ENCODE measurements at regions not wholly inside any gene's neighbourhood (a gene's known extent, or its start where the extent isn't known, plus 50 kb on each side); places are given as distances from the start of the nearest gene placed in this dataset.

DNA sequence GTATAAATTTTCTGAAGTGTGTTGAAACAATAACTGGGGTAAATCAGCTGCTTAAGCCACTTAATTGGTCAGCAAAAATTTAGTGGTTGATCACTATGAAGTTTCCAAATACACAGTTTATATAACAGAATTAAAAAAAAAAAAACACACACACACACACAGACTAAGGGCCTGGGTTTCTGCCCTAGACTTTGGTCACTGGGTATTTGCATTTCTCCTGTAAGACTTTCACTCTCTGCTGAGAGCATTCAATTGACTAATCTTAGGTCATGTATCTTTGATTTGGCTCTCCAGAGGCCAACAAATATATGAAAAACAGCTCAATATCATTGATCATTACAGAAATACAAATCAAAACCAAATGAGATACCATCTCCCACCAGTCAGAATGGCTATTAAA, 214.3 kb downstream of the KCNA4 start:
- no peaks in the 10 kb centered on the region for H3K36me3 ChIP-seq (ENCODE audit: low read length)
- no peaks in the 10 kb centered on the region for H3K9me3 ChIP-seq (ENCODE audit: insufficient read depth, low read length)
- no peaks in the 10 kb centered on the region for H3K79me2 ChIP-seq (ENCODE audit: insufficient read depth, low read length)
- H3K4me3 ChIP-seq (ENCODE audit: insufficient read depth, low read length, poor library complexity, severe bottlenecking), result no peak overlapping the region
- no peaks in the 10 kb centered on the region for H3K9me2 ChIP-seq (replicated peaks; ENCODE audit: insufficient read depth, low read length)
- H3K27ac ChIP-seq (ENCODE audit: low read depth, low read length), result no peak overlapping the region
- H4K20me1 ChIP-seq (ENCODE audit: low read depth, low read length), result no peaks in the 10 kb centered on the region
- H3K4me2 ChIP-seq (ENCODE audit: low read depth, low read length, poor library complexity, severe bottlenecking), result no peak overlapping the region
- no peak overlapping the region for H3K9ac ChIP-seq (ENCODE audit: low read length)
- H2AFZ ChIP-seq (ENCODE audit: low read depth, low read length, severe bottlenecking), result no peak overlapping the region
- no peak for TF ChIP-seq EZH2phosphoT487 (conservative IDR thresholded peaks at IDR 0.05; ENCODE audit: low read length)
- TF ChIP-seq, protein P1, sequence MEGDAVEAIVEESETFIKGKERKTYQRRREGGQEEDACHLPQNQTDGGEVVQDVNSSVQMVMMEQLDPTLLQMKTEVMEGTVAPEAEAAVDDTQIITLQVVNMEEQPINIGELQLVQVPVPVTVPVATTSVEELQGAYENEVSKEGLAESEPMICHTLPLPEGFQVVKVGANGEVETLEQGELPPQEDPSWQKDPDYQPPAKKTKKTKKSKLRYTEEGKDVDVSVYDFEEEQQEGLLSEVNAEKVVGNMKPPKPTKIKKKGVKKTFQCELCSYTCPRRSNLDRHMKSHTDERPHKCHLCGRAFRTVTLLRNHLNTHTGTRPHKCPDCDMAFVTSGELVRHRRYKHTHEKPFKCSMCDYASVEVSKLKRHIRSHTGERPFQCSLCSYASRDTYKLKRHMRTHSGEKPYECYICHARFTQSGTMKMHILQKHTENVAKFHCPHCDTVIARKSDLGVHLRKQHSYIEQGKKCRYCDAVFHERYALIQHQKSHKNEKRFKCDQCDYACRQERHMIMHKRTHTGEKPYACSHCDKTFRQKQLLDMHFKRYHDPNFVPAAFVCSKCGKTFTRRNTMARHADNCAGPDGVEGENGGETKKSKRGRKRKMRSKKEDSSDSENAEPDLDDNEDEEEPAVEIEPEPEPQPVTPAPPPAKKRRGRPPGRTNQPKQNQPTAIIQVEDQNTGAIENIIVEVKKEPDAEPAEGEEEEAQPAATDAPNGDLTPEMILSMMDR (IDR thresholded peaks at IDR 0.05; ENCODE audit: insufficient read depth, low read length, poor library complexity, severe bottlenecking), result no peak
- no peaks in the 10 kb centered on the region for H3F3A ChIP-seq (ENCODE audit: insufficient read depth)
- no peaks in the 10 kb centered on the region for H3K27me3 ChIP-seq (ENCODE audit: low read length)

DNA sequence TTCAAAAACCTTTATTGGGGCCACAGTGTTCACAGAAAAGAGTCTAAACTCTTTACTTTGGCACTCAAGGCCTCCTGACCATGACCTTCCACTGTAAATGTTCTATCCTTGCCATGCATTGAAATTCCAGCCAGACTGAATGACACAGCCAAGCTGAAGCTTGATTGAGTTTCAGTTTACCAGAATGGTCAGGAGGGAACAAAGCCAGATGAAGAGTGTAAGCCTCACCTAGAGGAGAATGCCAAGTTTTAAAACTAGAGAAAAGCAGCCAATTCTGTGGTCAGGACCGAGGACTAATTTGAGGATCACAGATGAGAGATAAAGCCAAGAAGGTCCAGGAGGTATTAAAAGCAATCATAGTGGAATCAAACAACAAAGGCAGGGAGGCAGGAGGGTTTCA, 215.3 kb downstream of the KCNA4 start:
- Histone ChIP-seq H3F3A (ENCODE audit: insufficient read depth) (no peaks in the 10 kb centered on the region), H3K9me2 (replicated peaks; ENCODE audit: insufficient read depth, low read length) (no peaks in the 10 kb centered on the region)
- TF ChIP-seq, protein P1 (IDR thresholded peaks at IDR 0.05; ENCODE audit: insufficient read depth, low read length, poor library complexity, severe bottlenecking), result no peak
- no peak for TF ChIP-seq EZH2phosphoT487 (conservative IDR thresholded peaks at IDR 0.05; ENCODE audit: low read length)

DNA sequence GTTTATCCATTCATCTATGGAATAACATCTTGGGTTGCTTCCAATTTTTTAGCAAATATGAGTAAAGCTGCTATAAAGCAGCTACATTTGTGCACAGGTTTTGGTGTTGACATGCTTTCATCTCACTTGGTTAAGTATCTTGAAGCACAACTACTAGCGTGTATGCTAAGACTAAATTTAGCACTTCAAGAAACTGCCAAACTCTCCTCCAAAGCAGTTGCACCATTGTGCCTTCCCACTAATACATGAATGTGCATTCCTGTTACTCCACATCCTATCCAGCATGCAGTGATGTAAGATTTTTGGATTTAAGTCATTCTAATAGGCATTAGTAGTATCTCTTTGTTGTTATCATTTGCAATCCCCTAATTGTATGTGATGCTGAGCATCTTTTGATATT, 230.7 kb downstream of the KCNA4 start:
- Histone ChIP-seq H2AFZ (ENCODE audit: low read depth, low read length, severe bottlenecking) (no peak overlapping the region), H3K36me3 (ENCODE audit: low read length) (no peaks in the 10 kb centered on the region), H3K27ac (ENCODE audit: low read depth, low read length) (no peak overlapping the region), H3K9ac (ENCODE audit: low read length) (no peak overlapping the region), H4K20me1 (ENCODE audit: low read depth, low read length) (no peaks in the 10 kb centered on the region), H3F3A (ENCODE audit: insufficient read depth) (no peaks in the 10 kb centered on the region), H3K4me3 (ENCODE audit: insufficient read depth, low read length, poor library complexity, severe bottlenecking) (no peak overlapping the region), H3K4me2 (ENCODE audit: low read depth, low read length, poor library complexity, severe bottlenecking) (no peak overlapping the region), H3K9me2 (replicated peaks; ENCODE audit: insufficient read depth, low read length) (no peaks in the 10 kb centered on the region), H3K27me3 (ENCODE audit: low read length) (no peaks in the 10 kb centered on the region), H3K79me2 (ENCODE audit: insufficient read depth, low read length) (no peaks in the 10 kb centered on the region), H3K9me3 (ENCODE audit: insufficient read depth, low read length) (no peaks in the 10 kb centered on the region)
- TF ChIP-seq EZH2phosphoT487 (conservative IDR thresholded peaks at IDR 0.05; ENCODE audit: low read length), result no peak
- TF ChIP-seq, protein P1 (IDR thresholded peaks at IDR 0.05; ENCODE audit: insufficient read depth, low read length, poor library complexity, severe bottlenecking), result no peak

More for the DNA sequence above, 215.3 kb downstream of the KCNA4 start:
- Histone ChIP-seq H3K36me3 (ENCODE audit: low read length) (no peaks in the 10 kb centered on the region), H4K20me1 (ENCODE audit: low read depth, low read length) (no peaks in the 10 kb centered on the region), H3K9me3 (ENCODE audit: insufficient read depth, low read length) (no peaks in the 10 kb centered on the region), H3K4me3 (ENCODE audit: insufficient read depth, low read length, poor library complexity, severe bottlenecking) (no peak overlapping the region), H3K9ac (ENCODE audit: low read length) (no peak overlapping the region), H3K4me2 (ENCODE audit: low read depth, low read length, poor library complexity, severe bottlenecking) (no peak overlapping the region), H2AFZ (ENCODE audit: low read depth, low read length, severe bottlenecking) (no peak overlapping the region), H3K27ac (ENCODE audit: low read depth, low read length) (no peak overlapping the region), H3K79me2 (ENCODE audit: insufficient read depth, low read length) (no peaks in the 10 kb centered on the region), H3K27me3 (ENCODE audit: low read length) (no peaks in the 10 kb centered on the region)

All from SU-DHL-6 (cell line).